ENCODE measurements at regions not wholly inside any gene's neighbourhood (a gene's known extent, or its start where the extent isn't known, plus 50 kb on each side); places are given as distances from the start of the nearest gene placed in this dataset.

DNA sequence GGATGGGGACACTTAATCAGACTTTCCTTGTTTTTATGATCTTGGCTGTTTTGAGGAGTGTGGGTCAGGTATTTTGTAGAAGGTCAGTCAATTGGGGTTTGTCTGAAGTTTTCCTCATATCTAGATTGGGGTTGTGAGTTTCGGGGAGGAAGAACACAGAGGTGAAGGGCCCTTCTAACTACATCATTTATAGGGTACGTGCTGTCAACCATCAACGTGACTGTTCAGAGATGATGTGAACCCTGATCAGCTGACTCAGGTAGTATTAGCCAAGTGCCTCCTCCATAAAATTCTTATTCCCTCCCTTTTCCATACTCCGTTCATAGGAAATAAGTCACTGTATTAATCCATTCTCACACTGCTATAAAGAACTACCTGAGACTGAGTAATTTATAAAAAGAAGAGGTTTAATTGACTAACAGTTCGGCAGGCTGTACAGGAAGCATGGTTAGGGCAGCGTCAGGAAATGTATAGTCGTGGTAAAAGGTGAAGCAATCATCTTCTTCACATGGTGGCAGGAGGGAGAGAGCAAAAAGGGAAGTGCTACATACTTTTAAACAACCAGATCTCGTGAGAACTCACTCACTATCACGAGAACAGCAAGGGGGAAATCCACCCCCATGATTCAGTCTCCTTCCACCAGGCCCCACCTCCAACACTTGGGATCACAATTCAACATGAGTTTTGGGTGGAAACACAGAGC, 547.1 kb upstream of the LINC00305 start:
- no peak overlapping the region for H3K4me2 ChIP-seq (ENCODE audit: low read length)
- no peaks in the 10 kb centered on the region; the same call in 1 of the 2 replicates for H3K36me3 ChIP-seq (ENCODE audit: insufficient read depth, low read length)
- BruUV-seq (replicated peaks): no TSS peak
- peak; percentile 24 for DNase-seq (ENCODE audit: low spot score)
- ChIA-PET POLR2A (no interaction called here), CTCF (ENCODE audit: unreplicated experiment) (no interaction called here)
- H3K79me2 ChIP-seq (ENCODE audit: insufficient read depth, low read depth, low read length): no peaks in the 10 kb centered on the region
- H3K9me2 ChIP-seq (ENCODE audit: insufficient read depth, low read length): no peaks in the 10 kb centered on the region
- H3K9me3 ChIP-seq (ENCODE audit: low read length): no peaks in the 10 kb centered on the region
- peaks cover 12% of the 10 kb centered on the region for H3K4me1 ChIP-seq (ENCODE audit: insufficient read depth, low read length, poor library complexity, severe bottlenecking)
- intact Hi-C loops (cut with micrococcal nuclease; ENCODE audit: unreplicated experiment): no loop called here
- no peaks in the 10 kb centered on the region for H4K20me1 ChIP-seq (ENCODE audit: insufficient read depth, low read length)
- no peak overlapping the region for H3K27ac ChIP-seq (ENCODE audit: low read depth, low read length, poor library complexity, severe bottlenecking)
- peak overlapping the region; percentile 74 for H2AFZ ChIP-seq (ENCODE audit: low read length)
- no peak overlapping the region for H3K4me3 ChIP-seq (ENCODE audit: low read depth, low read length, poor library complexity, severe bottlenecking)
- TF ChIP-seq EZH2phosphoT487 (IDR thresholded peaks at IDR 0.05; ENCODE audit: borderline replicate concordance, low read depth, low read length): no peak
- TF ChIP-seq, protein P1, sequence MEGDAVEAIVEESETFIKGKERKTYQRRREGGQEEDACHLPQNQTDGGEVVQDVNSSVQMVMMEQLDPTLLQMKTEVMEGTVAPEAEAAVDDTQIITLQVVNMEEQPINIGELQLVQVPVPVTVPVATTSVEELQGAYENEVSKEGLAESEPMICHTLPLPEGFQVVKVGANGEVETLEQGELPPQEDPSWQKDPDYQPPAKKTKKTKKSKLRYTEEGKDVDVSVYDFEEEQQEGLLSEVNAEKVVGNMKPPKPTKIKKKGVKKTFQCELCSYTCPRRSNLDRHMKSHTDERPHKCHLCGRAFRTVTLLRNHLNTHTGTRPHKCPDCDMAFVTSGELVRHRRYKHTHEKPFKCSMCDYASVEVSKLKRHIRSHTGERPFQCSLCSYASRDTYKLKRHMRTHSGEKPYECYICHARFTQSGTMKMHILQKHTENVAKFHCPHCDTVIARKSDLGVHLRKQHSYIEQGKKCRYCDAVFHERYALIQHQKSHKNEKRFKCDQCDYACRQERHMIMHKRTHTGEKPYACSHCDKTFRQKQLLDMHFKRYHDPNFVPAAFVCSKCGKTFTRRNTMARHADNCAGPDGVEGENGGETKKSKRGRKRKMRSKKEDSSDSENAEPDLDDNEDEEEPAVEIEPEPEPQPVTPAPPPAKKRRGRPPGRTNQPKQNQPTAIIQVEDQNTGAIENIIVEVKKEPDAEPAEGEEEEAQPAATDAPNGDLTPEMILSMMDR (conservative IDR thresholded peaks at IDR 0.05; ENCODE audit: low read length): no peak

DNA sequence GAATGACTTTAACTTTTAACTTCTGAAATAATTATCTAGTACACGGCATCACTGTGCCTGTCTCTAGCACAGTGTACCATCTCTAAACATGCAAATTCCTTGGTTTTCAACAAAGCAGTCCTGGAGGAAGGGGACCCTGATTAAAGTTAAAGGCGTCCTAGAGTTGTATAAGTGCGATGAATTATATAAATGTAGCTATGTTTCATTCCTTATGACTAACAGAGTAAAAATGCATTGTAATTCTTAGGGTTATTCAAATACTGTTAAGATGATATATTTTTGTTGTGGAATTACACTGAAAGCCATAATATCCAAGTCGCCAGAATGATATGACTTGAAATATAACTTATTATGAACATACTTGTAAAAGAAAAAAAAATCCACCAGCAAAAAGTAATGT, 544.9 kb upstream of the LINC00305 start:
- Histone ChIP-seq H3K27ac (ENCODE audit: low read depth, low read length, poor library complexity, severe bottlenecking) (no peak overlapping the region), H3K4me3 (ENCODE audit: low read depth, low read length, poor library complexity, severe bottlenecking) (no peak overlapping the region), H3K4me1 (ENCODE audit: insufficient read depth, low read length, poor library complexity, severe bottlenecking) (peaks cover 12% of the 10 kb centered on the region), H2AFZ (ENCODE audit: low read length) (peak overlapping the region; percentile 69), H3K4me2 (ENCODE audit: low read length) (0 out of 2 replicates have a peak overlapping the region, but pooled peaks have one; percentile 5), H3K36me3 (ENCODE audit: insufficient read depth, low read length) (no peaks in the 10 kb centered on the region; the same call in 1 of the 2 replicates), H3K9me3 (ENCODE audit: low read length) (no peaks in the 10 kb centered on the region), H4K20me1 (ENCODE audit: insufficient read depth, low read length) (no peaks in the 10 kb centered on the region), H3K9me2 (ENCODE audit: insufficient read depth, low read length) (no peaks in the 10 kb centered on the region), H3K79me2 (ENCODE audit: insufficient read depth, low read depth, low read length) (no peaks in the 10 kb centered on the region)
- intact Hi-C loops (cut with micrococcal nuclease; ENCODE audit: unreplicated experiment): no loop called here
- TF ChIP-seq EZH2phosphoT487 (IDR thresholded peaks at IDR 0.05; ENCODE audit: borderline replicate concordance, low read depth, low read length): no peak
- TF ChIP-seq, protein P1 (conservative IDR thresholded peaks at IDR 0.05; ENCODE audit: low read length): no peak
- ChIA-PET CTCF (ENCODE audit: unreplicated experiment) (no interaction called here), POLR2A (interaction anchor here (1.0 kb wide), 1 partner anchor 14 kb away, joined by 4 read pairs; no protein-coding TSS in a partner anchor)
- BruUV-seq (replicated peaks): no TSS peak
- DNase-seq (ENCODE audit: low spot score): no peak

DNA sequence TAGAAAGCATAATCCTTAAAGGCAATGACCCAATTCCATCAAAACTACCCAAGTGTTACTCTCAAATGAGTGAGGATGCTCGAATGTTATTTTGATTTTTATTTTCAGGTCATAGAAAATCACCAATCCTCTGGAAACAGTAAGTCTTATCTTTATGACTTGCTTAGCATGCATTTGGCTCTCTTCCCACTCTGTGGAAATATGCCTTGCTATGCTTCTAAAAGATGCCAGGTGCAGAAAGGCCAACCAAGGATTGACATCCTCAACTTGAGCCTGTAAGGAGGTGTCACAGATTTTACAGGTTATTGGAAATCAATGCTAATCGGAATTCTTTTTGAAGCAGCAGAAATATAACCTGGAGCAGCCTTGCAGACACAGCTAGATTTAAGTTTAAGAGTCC, 543.9 kb upstream of the LINC00305 start:
- Histone ChIP-seq H3K4me1 (ENCODE audit: insufficient read depth, low read length, poor library complexity, severe bottlenecking) (peaks cover 12% of the 10 kb centered on the region), H3K27ac (ENCODE audit: low read depth, low read length, poor library complexity, severe bottlenecking) (no peak overlapping the region), H3K9me3 (ENCODE audit: low read length) (no peaks in the 10 kb centered on the region), H4K20me1 (ENCODE audit: insufficient read depth, low read length) (no peaks in the 10 kb centered on the region), H3K4me3 (ENCODE audit: low read depth, low read length, poor library complexity, severe bottlenecking) (no peak overlapping the region), H3K4me2 (ENCODE audit: low read length) (no peak overlapping the region), H3K9me2 (ENCODE audit: insufficient read depth, low read length) (no peaks in the 10 kb centered on the region), H3K36me3 (ENCODE audit: insufficient read depth, low read length) (no peaks in the 10 kb centered on the region; the same call in 1 of the 2 replicates), H3K79me2 (ENCODE audit: insufficient read depth, low read depth, low read length) (no peaks in the 10 kb centered on the region), H2AFZ (ENCODE audit: low read length) (no peak overlapping the region; the same call in 1 of the 2 replicates)
- DNase-seq (ENCODE audit: low spot score): no peak
- TF ChIP-seq EZH2phosphoT487 (IDR thresholded peaks at IDR 0.05; ENCODE audit: borderline replicate concordance, low read depth, low read length): no peak
- TF ChIP-seq, protein P1 (conservative IDR thresholded peaks at IDR 0.05; ENCODE audit: low read length): no peak
- BruUV-seq (replicated peaks): no TSS peak
- POLR2A ChIA-PET: interaction anchor here (1.0 kb wide), 1 partner anchor 12 kb away, joined by 4 read pairs; no protein-coding TSS in a partner anchor
- intact Hi-C loops (cut with micrococcal nuclease; ENCODE audit: unreplicated experiment): no loop called here
- CTCF ChIA-PET (ENCODE audit: unreplicated experiment): no interaction called here
